GM12892 (cell line): ENCODE measurements at regions not wholly inside any gene's neighbourhood (a gene's known extent, or its start where the extent isn't known, plus 50 kb on each side); places are given as distances from the start of the nearest gene placed in this dataset.

Experiments
- POLR2A ChIP-seq: IDR thresholded peaks from 2 replicates; pipeline ENCODE4 v1.6.1; 2011; ENCODE audit warnings: low read depth, low read length, control low read depth
- TAF1 ChIP-seq: IDR thresholded peaks from 2 replicates; pipeline ENCODE4 v1.6.1; 2011; ENCODE audit warnings: low read depth, mild to moderate bottlenecking, control low read depth, low read length, borderline replicate concordance

DNA sequence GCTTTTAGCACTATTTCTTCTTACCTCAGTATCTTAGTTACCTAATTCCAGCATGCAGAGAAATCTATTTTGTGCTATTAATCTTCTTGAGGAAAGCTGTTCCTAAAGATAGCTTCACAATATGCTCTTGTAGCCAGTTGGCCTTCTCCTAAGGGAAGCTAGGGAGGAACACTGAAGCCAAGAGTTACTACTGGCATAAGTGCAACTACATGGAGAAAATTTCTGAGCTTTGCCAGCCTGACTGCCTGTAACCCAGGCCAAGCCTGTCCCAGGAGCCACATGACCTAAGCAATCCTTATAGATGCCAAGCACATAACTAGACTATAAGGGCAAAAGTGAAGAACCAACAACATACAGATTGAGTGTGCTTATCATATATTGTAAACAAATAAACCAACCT, 890.2 kb downstream of the FLRT2 start:
- TF ChIP-seq POLR2A = no peak
- TF ChIP-seq TAF1 = no peak
